ENCODE measurements at regions not wholly inside any gene's neighbourhood (a gene's known extent, or its start where the extent isn't known, plus 50 kb on each side); places are given as distances from the start of the nearest gene placed in this dataset.

GRCh38 chr3:124381575-124382333, 348.5 kb upstream of the UMPS start:
- DNase-seq, result no peak

DNA sequence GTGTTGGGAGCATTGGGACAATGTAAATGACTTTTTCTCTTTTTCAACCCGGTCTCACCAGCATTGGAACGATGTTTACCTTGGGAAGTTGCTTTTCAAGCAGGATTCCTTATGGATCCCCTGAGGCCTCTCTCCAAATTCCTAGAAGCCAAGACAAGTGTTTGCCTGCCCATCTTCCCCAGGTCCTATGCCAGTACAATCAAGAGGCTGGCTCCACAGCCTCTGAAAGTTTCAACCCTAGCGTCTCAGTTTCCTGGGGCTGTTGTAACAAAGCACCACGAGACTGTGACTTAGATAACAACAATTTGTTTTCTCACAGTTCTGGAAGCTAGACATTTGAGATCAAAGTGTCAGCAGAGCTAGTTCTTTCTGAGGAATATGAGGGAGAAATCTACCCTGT, 347.2 kb upstream of the UMPS start:
- DNase-seq, result no peak

DNA sequence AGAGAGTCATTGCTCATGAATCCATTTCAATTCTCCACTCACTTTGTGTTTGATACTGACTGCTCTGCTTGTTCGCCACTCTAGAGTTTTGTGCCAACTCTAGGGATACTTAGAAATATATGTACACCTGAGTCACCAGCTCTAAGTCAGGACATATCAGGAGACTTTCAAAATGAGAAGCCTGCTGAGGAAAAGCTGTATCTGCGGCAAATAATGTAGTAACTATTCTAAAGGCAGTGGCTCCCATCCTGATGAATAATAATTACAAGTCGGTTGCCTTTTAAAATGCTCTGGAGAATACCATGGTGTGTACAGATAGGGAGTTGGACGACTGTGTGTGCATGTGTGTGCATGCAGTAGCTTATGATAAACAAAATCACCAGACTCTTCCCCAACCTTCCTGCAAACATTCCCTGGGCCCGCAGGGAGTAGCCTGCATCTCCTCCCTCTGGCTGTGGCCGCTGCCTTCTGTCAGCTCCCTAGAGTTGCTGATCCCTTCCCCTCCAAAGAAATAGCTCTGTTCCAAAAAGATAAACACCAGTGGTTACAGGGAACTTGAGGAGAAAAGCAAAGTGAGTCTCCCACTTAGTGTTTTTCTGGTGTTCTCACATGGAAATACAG, 346.3 kb upstream of the UMPS start:
- no peak for DNase-seq

DNA sequence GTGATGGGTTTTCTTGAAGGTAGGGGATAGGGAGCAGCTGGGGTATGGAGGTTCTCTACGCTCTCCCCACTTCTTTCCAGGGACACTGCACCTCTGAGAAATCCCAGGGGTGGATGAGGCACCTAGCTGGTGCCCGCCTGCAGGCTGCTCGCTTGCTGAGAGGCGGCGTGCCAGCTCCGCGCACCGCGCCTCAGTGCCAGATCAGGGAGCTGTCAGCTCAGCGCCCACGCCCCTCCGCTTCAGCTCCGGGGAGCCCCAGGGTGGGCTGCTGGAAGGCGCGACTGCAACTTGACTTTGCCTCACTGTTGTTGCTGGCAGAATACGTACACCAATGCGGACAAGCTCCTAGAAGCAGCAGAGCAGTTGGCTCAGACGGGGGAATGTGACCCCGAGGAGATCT, 345.7 kb upstream of the UMPS start:
- no peak for DNase-seq

- no peak for DNase-seq
These were observed 344.3 kb upstream of the UMPS start for GRCh38 chr3:124385996-124386395.

GRCh38 chr3:124386996-124387595, 343.2 kb upstream of the UMPS start:
- no peak for DNase-seq

DNA sequence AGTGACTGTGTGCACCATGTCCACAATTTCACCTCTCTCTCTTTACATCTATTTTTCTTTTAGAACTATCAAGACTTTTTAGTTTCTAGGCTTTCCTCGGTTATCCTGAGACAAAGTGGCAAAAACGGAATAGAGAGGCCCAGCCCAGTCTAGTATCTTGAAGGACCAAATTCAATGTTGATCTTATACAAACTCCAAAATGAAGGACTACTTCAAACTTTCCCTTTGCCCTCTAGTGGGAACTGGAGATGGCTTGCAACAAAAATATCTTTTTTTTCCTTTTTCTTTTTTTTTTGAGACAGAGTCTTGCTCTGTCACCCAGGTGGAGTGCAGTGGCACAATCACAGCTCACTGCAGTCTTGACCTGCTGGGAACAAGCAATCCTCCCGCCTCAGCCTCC, 338.5 kb upstream of the UMPS start:
- no peak for DNase-seq

GRCh38 chr3:124393340-124393739, 336.9 kb upstream of the UMPS start:
- no peak for DNase-seq

DNA sequence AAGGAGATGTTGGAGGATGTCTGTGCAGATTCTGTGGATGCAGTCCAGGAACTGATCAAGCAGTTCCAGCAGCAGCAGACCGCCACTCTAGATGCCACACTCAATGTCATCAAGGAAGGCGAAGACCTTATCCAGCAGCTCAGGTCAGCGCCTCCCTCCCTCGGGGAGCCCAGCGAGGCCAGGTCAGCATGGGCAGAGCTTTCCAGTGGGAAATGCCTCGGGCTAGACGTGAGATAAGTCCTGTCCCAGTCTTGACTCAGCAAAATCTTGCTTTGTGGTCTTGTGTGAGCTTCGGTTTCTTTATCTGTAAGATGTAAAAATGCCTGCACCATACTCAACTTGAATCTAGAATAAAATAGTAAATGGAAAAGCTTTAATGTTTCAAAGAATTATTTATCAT, 335.1 kb upstream of the UMPS start:
- no peak for DNase-seq

DNA sequence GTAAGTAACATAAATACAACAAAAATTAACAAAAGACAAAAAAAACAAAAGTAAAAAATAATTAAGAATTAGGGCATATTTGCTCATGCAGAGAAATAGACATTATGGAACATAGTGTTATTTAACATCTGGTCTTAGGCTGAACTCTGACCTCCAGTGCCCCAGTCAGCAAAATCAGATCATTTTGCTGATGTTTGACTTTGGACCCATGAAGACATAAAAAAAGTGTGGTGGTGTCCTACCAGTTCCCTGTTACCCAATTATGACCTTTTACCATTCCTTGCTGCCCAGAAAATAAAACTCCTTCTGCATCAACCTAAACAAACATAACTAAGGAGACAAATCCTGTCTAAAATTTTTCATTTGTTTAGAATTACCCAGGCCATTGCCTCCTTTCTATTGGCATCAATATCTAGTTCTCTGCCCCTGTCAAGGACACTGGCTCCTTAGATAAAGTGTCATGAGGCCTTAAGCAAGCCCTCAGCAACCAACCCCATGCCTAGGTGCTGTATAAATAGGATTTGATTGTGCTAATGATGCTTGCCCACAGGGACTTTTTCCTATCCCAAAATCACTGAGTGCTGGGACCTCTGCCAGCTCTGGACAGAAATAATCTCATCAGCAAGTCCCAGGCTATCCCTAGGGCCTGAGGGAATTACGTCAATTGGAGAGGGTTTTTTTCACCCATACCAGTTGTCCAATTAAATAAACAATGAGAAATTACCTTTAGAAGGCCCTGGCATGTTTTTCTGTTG, 334.5 kb upstream of the UMPS start:
- no peak for DNase-seq

- no peak for DNase-seq
These were observed 333.8 kb upstream of the UMPS start for GRCh38 chr3:124396339-124396950.

DNA sequence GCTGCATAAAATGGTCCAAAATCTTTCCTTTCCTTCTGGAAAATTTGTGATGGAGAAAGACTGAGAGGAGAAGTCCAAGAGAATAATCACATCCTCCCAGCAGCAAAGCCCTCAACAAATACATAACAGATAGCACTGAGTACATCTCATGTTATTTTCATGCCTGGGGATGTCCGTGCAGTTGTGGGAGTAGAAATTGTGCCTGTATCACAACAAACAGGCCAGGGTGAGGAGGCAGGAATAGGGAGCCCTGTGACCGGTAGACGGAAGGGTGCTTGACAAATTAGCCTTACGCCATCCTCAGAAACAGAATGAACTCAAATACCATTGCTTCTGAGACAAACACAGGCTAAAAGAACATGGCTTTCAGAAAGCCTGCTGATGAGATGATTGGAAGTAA, 333.2 kb upstream of the UMPS start:
- DNase-seq, result no peak

DNA sequence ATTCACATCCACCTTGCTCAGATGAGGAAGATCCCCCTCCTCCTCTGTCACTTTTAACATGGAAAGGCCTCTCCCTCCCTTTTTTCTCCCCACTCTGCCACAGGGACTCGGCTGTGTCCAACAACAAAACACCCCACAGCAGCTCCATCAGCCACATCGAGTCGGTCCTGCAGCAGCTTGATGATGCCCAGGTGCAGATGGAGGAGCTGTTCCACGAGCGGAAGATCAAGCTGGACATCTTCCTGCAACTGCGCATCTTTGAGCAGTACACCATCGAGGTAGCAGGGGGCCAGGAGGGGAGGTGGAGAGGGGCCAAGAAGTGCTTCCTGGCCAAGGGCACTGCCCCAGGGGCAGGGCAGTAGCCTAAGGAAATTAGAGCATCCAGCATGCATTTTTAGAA, 331.7 kb upstream of the UMPS start:
- DNase-seq, result no peak

GRCh38 chr3:124401843-124402242, 328.4 kb upstream of the UMPS start:
- no peak for DNase-seq

DNA sequence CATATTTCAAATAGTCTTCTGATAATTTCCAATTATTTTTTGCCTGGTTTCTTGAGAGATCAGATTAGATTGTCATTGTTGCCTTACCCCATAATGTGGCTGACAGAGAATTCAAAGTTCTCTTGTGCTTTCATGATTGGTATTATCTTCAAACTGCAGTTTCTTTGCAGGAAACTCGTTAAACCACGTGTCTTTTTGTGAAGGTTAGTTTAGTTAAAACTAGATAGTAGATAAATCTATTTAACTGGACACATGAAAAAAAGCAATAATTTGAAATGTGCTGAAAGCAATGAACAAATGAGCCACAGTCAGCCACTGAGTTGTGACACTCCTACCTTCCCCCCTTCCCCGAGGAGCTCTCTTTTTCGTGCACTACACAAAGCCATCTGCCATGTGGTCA, 327.5 kb upstream of the UMPS start:
- no peak for DNase-seq

DNA sequence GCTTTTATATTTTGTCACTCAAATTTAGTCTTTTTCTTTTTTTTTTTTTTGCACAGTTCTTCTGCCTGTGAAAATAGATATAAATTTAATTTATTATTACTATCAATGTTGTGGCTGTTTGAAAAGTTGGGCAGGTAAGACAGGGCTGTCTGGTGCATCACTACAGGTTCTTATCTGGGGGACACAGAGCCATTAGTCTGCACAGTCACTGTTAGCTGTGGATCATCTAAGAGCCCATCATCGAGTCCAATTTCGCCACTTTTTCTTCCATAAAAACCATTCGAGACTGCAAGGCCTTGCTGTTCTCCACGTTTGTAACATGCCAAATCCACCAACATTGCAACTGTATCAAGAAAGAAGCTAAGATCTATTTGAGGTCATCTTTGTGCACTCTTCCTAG, 325.6 kb upstream of the UMPS start:
- no peak for DNase-seq

- no peak for DNase-seq
These were observed 323.0 kb upstream of the UMPS start for GRCh38 chr3:124407260-124407659.

DNA sequence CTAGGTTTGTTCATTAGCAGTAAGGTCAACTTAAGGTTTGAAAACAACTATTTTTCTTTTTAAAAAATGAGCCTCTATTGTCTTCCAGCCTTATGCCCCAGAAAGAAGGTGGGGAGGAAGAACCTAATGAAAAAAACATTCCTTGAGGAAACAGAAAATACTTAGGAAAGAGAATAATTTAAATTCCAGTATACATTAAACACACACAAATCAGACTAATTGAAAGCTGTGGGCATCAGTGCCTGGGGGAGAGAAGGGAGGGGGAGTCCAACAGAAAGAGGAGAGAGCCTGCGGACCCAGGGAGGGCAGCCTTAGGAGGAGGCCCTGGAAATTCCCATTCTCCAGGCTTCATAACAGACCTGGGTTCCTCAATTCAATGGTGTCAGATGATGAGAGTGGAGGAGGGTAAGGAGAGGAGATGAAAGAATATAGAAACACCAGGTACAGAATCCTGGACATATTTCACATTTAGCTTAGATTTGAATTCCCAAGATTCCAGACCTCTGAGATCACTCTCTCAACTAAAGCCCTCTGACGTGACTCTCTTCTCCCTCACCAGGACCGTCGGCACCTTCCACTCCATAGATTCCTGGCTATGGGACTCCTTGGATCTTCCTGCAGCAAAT, 320.5 kb upstream of the UMPS start:
- no peak for DNase-seq

- DNase-seq, result no peak
These were observed 319.8 kb upstream of the UMPS start for GRCh38 chr3:124410471-124410870.

DNA sequence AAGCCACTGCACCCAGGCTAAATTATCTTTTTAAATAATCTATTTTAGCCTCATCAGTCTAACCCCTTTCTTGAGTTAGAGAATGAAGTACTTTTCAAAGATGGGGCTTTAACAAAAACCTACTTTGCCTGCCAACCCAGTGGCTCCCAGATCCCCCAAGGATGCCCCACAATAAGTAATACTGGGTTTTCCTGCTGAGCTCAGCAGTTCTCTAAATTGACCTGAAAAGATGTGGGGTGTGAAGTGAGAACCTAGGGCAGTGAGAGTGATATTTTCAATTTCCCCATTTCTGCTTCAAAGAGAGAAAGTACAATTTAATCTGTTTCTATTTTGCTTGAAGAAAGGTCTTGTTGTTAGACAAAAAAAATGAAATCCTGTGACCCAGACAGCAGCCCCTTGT, 318.5 kb upstream of the UMPS start:
- DNase-seq, result no peak

DNA sequence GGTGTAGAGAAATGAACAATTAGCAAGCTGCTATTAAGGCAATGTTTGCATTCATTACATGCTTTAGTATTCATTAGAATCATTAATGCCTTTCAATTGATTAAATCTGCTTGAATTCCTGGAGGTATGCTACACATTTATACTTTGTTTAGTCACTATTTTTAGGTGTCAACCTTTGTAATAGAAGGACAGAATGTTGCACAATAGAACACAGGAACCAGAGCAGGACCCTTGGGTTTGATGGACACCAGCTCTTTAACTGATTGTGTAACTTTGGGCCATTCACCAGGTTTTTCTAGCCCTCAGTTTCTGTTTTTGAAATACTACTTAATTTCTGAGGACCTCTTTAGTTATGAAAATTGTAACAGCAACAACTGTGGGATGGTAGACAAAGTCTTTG, 317.6 kb upstream of the UMPS start:
- DNase-seq, result no peak

DNA sequence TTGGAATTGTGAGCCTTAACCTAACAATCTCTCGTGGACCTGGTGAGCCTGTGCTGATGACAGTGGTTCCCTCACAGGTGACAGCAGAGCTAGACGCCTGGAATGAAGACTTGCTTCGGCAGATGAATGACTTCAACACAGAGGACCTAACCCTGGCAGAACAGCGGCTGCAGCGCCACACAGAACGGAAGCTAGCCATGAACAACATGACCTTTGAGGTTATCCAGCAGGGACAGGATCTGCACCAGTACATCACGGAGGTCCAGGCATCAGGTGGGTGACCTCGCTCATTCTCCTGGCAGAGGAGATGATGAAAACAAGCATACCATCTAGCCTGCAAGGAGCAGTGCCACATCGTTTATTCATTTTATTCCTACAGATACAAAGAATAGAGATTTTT, 316.9 kb upstream of the UMPS start:
- no peak for DNase-seq
